ENCODE measurements at regions not wholly inside any gene's neighbourhood (a gene's known extent, or its start where the extent isn't known, plus 50 kb on each side); places are given as distances from the start of the nearest gene placed in this dataset.
"Not testable (repeated sequence)": the region's sequence is repeated elsewhere in the genome, so short reads cannot be mapped to it uniquely, and the experiment has no call there.

DNA sequence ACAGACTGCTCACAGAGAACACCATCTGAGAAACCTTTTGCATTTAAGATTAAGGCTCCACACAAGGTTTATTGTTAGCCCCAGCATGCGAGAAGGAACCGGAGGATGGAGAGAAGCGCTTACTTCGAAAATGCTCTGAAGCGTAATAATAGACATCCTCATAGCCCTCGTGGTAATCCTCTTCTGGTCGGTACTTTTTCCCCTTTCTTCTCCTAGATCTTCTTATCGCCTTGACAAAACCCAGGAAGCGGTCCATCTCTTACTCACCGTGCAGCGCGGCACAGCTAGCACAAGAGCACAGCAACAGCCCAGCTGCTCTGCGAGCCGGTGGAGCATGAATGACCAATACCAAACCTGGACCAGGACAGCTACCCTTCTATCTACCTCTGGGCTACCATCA lies 125.1 kb upstream of the GRIP1 start:
- DNase-seq, result no peak
- ATAC-seq (replicated peaks), result no peak
- Mint-ChIP-seq H3K27me3 (peaks cover 5 to 8% of the 10 kb centered on the region in 2 donors), H3K4me3 (no peak overlapping the region), H3K9me3 (no peaks in the 10 kb centered on the region), H3K4me1 (no peaks in the 10 kb centered on the region), H3K36me3 (no peaks in the 10 kb centered on the region), H3K27ac (no peak overlapping the region)

DNA sequence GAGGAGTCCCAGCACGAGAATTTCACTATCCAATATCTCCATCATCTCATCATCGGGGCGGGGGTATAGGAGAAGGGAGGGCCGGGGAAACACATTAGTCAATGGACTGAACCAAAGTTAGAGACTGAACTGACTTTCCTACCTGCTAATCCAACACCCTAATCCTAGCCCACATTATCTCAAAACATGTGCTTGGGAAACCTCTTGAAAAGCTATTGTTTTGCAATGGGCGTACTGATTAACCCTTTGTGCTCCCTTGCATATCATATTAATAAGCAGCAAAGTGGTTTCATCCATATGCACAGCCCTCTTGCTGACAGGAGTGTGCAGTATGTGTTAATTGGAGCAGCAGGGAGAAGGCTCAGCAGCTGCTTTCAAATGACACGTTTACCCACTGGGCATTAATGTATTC lies 125.7 kb upstream of the GRIP1 start:
- Mint-ChIP-seq H3K27ac (no peak overlapping the region), H3K27me3 (peaks cover 5% of the 10 kb centered on the region in 2 donors), H3K36me3 (no peaks in the 10 kb centered on the region), H3K9me3 (no peaks in the 10 kb centered on the region), H3K4me1 (no peaks in the 10 kb centered on the region), H3K4me3 (no peak overlapping the region)
- no peak for DNase-seq
- ATAC-seq (replicated peaks), result no peak

DNA sequence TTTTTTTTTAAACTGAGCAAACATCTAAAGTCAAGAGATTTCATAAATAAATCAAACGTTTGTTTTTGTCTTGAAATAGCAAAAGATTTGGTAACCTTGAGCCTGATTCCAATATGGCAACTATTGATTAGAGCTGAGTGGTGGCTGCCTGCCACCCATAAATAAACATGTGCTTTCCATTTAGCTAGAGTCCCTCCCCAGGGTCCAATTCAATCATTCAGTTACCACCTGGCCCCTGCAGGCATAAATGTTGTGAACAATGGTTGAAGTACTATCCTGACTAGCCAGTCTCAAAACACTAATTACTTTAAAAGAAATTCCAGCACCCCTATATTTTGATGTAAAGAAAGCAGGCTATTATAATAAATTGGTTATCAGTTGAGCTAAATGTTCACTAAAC lies 129.7 kb upstream of the GRIP1 start:
- DNase-seq, result no peak
- no peak for ATAC-seq (replicated peaks)
- Mint-ChIP-seq H3K4me1 (peaks cover 9 to 10% of the 10 kb centered on the region in 2 donors), H3K27me3 (peaks cover 4 to 5% of the 10 kb centered on the region in 2 donors), H3K4me3 (no peak overlapping the region), H3K9me3 (no peaks in the 10 kb centered on the region), H3K36me3 (no peaks in the 10 kb centered on the region), H3K27ac (no peak overlapping the region)

DNA sequence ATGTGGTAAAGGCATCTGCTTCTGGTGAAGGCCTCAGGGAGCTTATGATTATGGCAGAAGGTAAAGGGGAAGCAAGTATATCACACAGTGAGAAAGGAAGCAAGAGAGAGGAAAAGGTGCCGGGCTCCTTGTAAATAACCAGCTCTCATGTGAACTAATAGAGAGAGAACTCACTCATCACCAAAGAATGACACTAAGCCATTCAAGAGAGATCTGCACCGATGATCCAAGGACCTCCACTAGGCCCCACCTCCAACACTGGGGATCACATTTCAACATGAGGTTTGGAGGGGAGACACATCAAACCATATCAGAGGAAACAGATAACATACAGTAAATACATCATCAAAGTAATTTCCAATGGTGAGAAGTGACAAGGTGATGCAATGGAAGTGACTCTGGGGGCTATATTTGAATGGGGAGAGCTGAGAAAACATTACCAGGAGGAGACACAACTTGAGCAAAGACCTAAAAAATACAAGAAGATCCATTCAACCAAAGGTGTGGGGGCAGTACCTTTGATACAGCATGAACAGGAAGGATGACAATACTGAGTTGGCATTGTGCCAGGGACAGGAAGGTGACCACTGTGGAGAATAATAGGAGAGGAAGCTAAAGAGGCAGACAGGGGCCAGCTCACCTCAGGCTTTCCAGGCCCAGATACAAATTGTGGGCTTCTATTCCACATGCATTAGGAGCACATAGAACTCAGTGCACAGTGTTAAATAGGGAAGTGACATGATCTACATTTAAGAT lies 134.4 kb upstream of the GRIP1 start:
- H3K4me1 Mint-ChIP-seq, result peaks cover 11 to 20% of the 10 kb centered on the region in 2 donors
- H3K4me3 Mint-ChIP-seq, result no peak overlapping the region
- DNase-seq, result no peak
- H3K9me3 Mint-ChIP-seq, result no peaks in the 10 kb centered on the region
- no peaks in the 10 kb centered on the region for H3K27me3 Mint-ChIP-seq
- H3K36me3 Mint-ChIP-seq, result no peaks in the 10 kb centered on the region
- peak; percentile 48 to 50 for ATAC-seq (replicated peaks)
- H3K27ac Mint-ChIP-seq, result no peak overlapping the region

DNA sequence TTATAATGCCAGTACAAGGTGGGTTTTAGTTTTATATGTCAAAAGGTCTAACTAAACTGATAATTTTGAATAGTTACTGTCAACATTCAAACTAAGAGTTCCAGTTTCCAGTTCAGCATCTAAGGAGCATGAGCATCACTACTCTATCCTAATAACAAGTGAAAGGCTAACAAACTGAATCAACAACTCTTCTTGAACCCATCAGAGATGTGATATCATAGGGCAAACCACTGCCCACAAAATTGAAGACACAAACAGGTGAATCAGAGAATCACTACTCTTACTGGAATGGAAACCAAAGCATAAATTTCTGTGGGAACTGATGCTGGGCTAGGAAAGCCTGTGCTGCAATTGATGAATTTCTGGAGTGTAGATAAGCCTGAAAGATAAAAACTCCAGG lies 140.7 kb upstream of the GRIP1 start:
- Mint-ChIP-seq H3K4me3 (no peak overlapping the region), H3K36me3 (no peaks in the 10 kb centered on the region), H3K9me3 (peaks cover 0 to 3% of the 10 kb centered on the region in 2 donors), H3K4me1 (peaks cover 0 to 8% of the 10 kb centered on the region in 2 donors), H3K27ac (no peak overlapping the region), H3K27me3 (no peaks in the 10 kb centered on the region)
- no peak for DNase-seq
- no peak for ATAC-seq (replicated peaks)

DNA sequence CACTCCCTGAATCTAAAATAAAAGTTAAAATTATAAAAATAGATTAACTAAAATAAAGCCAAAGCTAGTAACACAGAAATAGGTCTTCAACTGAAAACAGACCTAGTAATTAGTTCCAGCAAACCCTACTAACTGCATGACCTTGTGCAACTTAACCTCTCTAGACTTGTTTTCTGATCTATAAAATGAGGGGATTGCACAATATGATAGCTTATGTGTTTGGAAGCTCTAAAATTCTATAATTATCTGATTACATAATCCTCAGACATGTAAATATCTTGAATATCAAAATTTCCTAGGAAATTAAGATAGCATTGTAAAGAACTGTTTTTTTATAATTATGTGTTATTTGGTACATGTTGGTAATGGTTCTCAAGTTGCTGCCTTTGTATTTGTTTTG lies 144.1 kb upstream of the GRIP1 start:
- ATAC-seq (replicated peaks) (no peak), DNase-seq (no peak)
- Mint-ChIP-seq H3K4me3 (no peak overlapping the region), H3K27me3 (no peaks in the 10 kb centered on the region), H3K36me3 (no peaks in the 10 kb centered on the region), H3K9me3 (peaks cover 0 to 3% of the 10 kb centered on the region in 2 donors), H3K4me1 (no peaks in the 10 kb centered on the region), H3K27ac (no peak overlapping the region)

DNA sequence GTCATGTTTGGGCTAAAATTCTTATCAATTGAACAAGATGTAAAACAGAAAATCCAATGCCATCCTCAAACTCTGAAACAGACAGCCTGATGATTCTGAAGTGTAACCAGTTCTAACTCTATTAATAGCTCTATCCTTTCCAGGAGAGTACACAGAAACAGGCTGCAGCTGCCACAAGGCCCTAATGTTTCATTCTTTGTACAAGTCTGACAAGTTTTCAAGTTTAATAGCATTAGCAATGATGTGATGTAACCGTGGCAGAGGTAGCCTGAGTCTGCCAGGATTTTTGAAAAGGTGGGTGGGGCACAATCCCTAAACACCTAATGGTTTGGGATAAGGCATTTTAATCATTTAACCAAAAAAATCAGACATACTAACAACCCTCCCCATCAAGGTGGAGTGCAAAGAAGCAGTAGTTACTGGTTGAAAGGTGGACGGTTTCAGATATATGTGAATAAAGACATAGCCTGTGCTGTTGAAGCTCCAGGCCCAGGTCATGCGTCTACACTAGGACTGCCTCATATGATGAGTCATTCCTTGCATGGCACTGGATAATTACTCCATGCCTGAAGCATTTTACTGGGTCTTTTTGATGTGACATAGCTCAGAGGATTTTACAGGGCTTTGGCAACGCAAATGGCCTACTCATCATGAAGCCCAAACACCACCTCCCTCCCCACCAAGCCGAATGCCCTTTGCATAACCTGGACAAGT lies 145.1 kb upstream of the GRIP1 start:
- ATAC-seq (replicated peaks), result no peak
- no peaks in the 10 kb centered on the region for H3K36me3 Mint-ChIP-seq
- no peaks in the 10 kb centered on the region for H3K4me1 Mint-ChIP-seq
- H3K27me3 Mint-ChIP-seq, result no peaks in the 10 kb centered on the region
- no peak overlapping the region for H3K27ac Mint-ChIP-seq
- no peak overlapping the region for H3K4me3 Mint-ChIP-seq
- H3K9me3 Mint-ChIP-seq, result peaks cover 0 to 3% of the 10 kb centered on the region in 2 donors
- DNase-seq, result no peak

DNA sequence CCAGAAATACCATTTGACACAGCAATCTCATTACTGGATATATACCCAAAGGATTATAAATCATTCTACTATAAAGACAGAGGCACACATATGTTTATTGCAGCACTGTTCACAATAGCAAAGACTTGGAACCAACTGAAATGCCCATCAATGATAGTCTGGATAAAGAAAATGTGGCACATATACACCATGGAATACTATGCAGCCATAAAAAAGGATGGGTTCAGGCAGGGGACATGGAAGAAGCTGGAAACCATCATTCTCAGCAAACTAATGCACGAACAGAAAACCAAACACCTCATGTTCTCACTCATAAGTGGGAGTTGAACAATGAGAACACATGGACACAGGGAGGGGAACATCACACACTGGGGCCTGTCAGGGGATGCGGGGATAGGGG lies 147.0 kb upstream of the GRIP1 start:
- H3K27me3 Mint-ChIP-seq; H3K36me3 Mint-ChIP-seq; H3K9me3 Mint-ChIP-seq; H3K27ac Mint-ChIP-seq; H3K4me1 Mint-ChIP-seq; ATAC-seq (replicated peaks); DNase-seq; H3K4me3 Mint-ChIP-seq: not testable (repeated sequence)

DNA sequence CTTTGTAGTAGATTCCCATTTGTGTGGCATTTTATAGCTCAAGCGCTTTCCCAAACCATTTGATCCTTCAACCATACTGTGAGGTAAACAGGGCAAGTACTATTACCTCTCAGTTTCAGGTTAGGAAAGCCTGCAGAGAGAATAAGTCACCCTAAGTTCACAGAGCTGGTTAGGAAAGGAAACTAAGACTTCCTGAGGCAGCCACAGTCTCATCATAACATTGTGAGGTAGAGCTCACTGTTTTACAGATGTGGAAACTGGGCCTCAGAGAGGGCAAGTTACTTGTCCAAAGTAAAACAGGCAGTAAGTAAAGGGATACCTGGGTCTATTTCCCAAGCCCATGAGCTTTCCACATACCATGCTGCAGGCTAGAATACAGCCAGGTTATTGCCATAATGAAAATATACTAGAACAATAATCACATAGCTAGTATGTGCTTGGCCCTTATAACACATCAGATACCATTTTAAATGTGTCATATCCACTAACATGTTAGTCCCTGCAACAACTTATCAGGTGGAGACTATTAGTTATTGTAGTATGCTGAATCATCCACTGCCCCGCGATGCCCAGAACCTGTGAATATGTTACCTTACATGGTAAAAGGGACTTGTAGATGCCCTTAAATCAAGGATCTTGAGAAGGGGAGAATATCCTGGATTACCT lies 150.9 kb upstream of the GRIP1 start:
- Mint-ChIP-seq H3K27ac (no peak overlapping the region), H3K36me3 (no peaks in the 10 kb centered on the region), H3K4me1 (no peaks in the 10 kb centered on the region), H3K4me3 (no peak overlapping the region), H3K9me3 (no peaks in the 10 kb centered on the region), H3K27me3 (no peaks in the 10 kb centered on the region)
- DNase-seq (no peak), ATAC-seq (replicated peaks) (no peak)

DNA sequence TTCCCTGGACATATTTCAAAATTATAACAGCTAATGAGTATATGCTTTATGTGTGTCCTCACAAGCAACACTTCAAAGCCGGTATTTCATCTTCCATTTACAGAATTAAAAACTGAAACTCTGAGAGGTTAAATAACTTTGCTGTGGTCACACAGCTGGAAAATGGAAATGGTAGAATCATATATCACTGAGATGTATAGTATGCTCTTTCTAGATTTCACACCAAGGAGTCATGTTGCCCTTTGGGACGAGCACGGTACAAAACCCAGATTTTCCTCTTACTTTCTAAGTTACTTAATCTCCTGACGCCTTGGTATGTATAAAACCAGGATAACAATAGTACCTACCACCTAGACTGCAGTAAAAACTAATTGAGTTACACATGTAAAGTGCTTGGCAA lies 152.6 kb upstream of the GRIP1 start:
- Mint-ChIP-seq H3K27me3 (no peaks in the 10 kb centered on the region), H3K4me3 (no peak overlapping the region), H3K27ac (no peak overlapping the region), H3K4me1 (peaks cover 0 to under 1% of the 10 kb centered on the region in 2 donors), H3K36me3 (no peaks in the 10 kb centered on the region), H3K9me3 (no peaks in the 10 kb centered on the region)
- ATAC-seq (replicated peaks) (no peak), DNase-seq (no peak)

DNA sequence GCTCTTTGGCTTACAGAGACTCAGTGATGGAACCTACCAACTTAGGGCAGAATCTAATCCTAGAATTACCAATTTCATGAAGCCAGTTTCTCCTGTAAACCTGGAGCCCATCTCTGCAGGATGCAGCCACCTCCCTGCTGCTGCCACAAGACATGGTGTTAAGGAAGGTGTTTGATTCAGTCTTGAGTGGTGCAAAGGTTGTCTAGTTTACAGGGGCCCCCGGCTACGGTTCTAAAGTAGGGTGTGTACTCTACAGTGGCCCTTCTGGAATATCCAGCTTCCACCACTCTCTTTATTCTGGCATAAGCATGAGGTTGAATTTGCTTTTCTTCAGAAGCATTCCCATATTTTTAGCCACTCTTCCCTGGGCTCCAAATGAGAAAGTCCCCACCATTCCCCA lies 154.1 kb upstream of the GRIP1 start:
- Mint-ChIP-seq H3K4me3 (no peak overlapping the region), H3K9me3 (no peaks in the 10 kb centered on the region), H3K36me3 (no peaks in the 10 kb centered on the region), H3K27ac (no peak overlapping the region), H3K27me3 (peaks cover 0 to 4% of the 10 kb centered on the region in 2 donors), H3K4me1 (peaks cover 2 to 10% of the 10 kb centered on the region in 2 donors)
- no peak for ATAC-seq (replicated peaks)
- no peak for DNase-seq

DNA sequence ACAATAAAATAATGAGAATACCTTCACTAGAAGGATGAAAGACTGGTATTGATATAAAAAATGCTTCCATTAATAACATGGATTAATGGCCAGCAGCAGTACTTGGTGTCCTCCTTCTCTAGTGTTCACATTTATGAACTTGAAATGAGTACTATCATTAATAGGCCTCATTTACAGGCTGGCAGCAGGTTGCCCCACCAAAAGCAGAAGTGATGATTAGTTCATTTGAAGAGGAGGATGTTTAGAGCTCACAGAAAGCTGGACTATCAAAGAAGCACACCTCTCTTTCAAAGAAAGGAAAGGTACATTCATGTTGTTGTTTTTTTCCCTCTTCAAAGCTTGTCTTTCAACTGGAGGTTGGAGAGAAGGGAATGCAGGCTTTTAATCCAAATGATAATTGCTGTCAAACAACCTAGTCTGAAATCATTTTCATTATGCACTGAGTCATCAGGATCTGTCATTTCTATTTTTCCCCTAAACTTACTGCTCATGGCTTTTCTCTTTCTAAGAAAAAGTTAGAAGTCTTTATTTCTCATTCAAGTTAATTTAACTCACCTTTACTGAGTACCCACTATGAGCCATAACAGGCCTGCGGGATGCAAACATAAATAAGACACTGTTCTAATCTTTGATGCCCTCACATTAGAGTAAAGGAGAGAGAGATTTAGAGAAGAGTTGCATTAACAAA lies 157.9 kb upstream of the GRIP1 start:
- H3K36me3 Mint-ChIP-seq, result no peaks in the 10 kb centered on the region
- ATAC-seq (replicated peaks) (peak; percentile 67 to 69), DNase-seq (no peak)
- H3K4me3 Mint-ChIP-seq, result no peak overlapping the region
- H3K4me1 Mint-ChIP-seq, result peaks cover 2 to 10% of the 10 kb centered on the region in 2 donors
- no peak overlapping the region for H3K27ac Mint-ChIP-seq
- peaks cover 0 to 4% of the 10 kb centered on the region in 2 donors for H3K27me3 Mint-ChIP-seq
- no peaks in the 10 kb centered on the region for H3K9me3 Mint-ChIP-seq

DNA sequence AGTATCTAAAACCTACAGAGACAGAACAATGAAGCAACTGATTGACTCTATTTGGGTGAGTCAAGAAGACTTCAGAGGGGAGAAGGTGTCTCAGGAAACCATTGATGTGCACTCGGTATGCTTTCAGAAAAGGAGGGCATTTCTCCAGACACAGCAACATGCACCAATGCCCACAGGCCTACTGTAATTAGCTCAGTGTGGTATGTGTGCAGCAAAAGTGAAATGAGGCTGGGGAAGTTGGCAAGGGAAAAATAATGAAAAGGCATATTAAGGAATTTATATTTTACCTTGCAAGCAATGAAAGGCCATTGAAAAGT lies 158.4 kb upstream of the GRIP1 start:
- Mint-ChIP-seq H3K9me3 (no peaks in the 10 kb centered on the region), H3K36me3 (no peaks in the 10 kb centered on the region), H3K4me1 (peaks cover 2 to 10% of the 10 kb centered on the region in 2 donors), H3K4me3 (no peak overlapping the region), H3K27ac (no peak overlapping the region), H3K27me3 (peaks cover 0 to 4% of the 10 kb centered on the region in 2 donors)
- no peak for DNase-seq
- peak; percentile 42 to 64 for ATAC-seq (replicated peaks)

DNA sequence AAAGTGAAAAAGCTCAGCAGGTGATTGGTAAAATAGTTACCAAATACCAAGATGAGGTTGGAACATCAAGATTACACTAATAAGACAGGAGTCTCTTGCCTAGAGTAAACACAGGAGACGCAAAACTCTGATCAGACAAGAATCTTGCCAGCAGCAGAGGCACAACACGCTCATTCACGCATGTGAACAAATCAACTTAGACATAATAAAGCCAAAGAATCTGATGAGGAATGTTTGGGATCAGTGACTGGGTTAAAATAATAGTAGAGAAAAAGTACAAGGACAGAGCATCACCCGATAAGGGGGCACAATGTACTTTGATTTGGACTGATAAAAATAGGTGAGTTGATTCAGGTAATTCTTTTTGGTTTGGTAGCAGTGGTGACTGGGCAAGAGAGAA lies 159.5 kb upstream of the GRIP1 start:
- Mint-ChIP-seq H3K27ac (no peak overlapping the region), H3K4me1 (peaks cover 2 to 10% of the 10 kb centered on the region in 2 donors), H3K27me3 (peaks cover 0 to 4% of the 10 kb centered on the region in 2 donors), H3K9me3 (no peaks in the 10 kb centered on the region), H3K36me3 (no peaks in the 10 kb centered on the region), H3K4me3 (no peak overlapping the region)
- DNase-seq (no peak), ATAC-seq (replicated peaks) (no peak)

Measured in stimulated activated naive B cell treated with anti-CD40 and anti-IgM and Interleukin-4, amounts not matched to agents 10 μg/mL and 1 μg/mL and 100 μg/mL, for 72 hours (primary cell).